Activated CD8-positive, alpha-beta memory T cell treated with anti-CD3 and anti-CD28 coated beads for 48 hours (primary cell): ENCODE measurements at regions not wholly inside any gene's neighbourhood (a gene's known extent, or its start where the extent isn't known, plus 50 kb on each side); places are given as distances from the start of the nearest gene placed in this dataset.
"Not testable (repeated sequence)": the region's sequence is repeated elsewhere in the genome, so short reads cannot be mapped to it uniquely, and the experiment has no call there.

Experiments used
- DNase-seq, 3 experiments: peaks; one replicate each; pipeline ENCODE4 v3.0.0-alpha.2; 2020; ENCODE audit warnings: low read depth in 2 of 3, low spot score in 2 of 3

GRCh38 chr5:34550247-34550646 is 105.9 kb upstream of the RAI14 start:
- no peak for DNase-seq

- no peak for DNase-seq
These were observed 105.2 kb upstream of the RAI14 start for GRCh38 chr5:34550964-34551363.

GRCh38 chr5:34551911-34552433 is 104.2 kb upstream of the RAI14 start:
- no peak for DNase-seq

GRCh38 chr5:34552686-34553085 is 103.4 kb upstream of the RAI14 start:
- no peak for DNase-seq

GRCh38 chr5:34553581-34553980 is 102.5 kb upstream of the RAI14 start:
- no peak for DNase-seq

GRCh38 chr5:34554641-34555040 is 101.5 kb upstream of the RAI14 start:
- DNase-seq = no peak

- no peak for DNase-seq
These were observed 100.2 kb upstream of the RAI14 start for GRCh38 chr5:34555699-34556508.

GRCh38 chr5:34556509-34556782 is 99.7 kb upstream of the RAI14 start:
- DNase-seq = no peak

- DNase-seq = not testable (repeated sequence)
These were observed 94.5 kb upstream of the RAI14 start for GRCh38 chr5:34561581-34561980.

- no peak for DNase-seq
These were observed 93.3 kb upstream of the RAI14 start for GRCh38 chr5:34562791-34563190.

GRCh38 chr5:34563269-34563668 is 92.9 kb upstream of the RAI14 start:
- no peak for DNase-seq

GRCh38 chr5:34563931-34564709 is 92.0 kb upstream of the RAI14 start:
- no peak for DNase-seq

- DNase-seq = no peak
These were observed 91.4 kb upstream of the RAI14 start for GRCh38 chr5:34564710-34565235.

GRCh38 chr5:34570143-34570542 is 86.0 kb upstream of the RAI14 start:
- DNase-seq = no peak

- no peak for DNase-seq
These were observed 85.1 kb upstream of the RAI14 start for GRCh38 chr5:34570721-34571676.

GRCh38 chr5:34571677-34572041 is 84.5 kb upstream of the RAI14 start:
- DNase-seq = no peak

GRCh38 chr5:34574936-34575467 is 81.1 kb upstream of the RAI14 start:
- no peak for DNase-seq

- DNase-seq = no peak
These were observed 79.0 kb upstream of the RAI14 start for GRCh38 chr5:34576891-34577666.

- DNase-seq = no peak
These were observed 77.2 kb upstream of the RAI14 start for GRCh38 chr5:34578962-34579361.

GRCh38 chr5:34580983-34581382 is 75.1 kb upstream of the RAI14 start:
- no peak for DNase-seq
